Fibroblast of skin of right quadriceps (primary cell): ENCODE measurements at regions not wholly inside any gene's neighbourhood (a gene's known extent, or its start where the extent isn't known, plus 50 kb on each side); places are given as distances from the start of the nearest gene placed in this dataset.
"Not testable (repeated sequence)": the region's sequence is repeated elsewhere in the genome, so short reads cannot be mapped to it uniquely, and the experiment has no call there.

Experiments used
- DNase-seq: peaks from one replicate; pipeline ENCODE4 v3.0.0-alpha.2; 2013

DNA sequence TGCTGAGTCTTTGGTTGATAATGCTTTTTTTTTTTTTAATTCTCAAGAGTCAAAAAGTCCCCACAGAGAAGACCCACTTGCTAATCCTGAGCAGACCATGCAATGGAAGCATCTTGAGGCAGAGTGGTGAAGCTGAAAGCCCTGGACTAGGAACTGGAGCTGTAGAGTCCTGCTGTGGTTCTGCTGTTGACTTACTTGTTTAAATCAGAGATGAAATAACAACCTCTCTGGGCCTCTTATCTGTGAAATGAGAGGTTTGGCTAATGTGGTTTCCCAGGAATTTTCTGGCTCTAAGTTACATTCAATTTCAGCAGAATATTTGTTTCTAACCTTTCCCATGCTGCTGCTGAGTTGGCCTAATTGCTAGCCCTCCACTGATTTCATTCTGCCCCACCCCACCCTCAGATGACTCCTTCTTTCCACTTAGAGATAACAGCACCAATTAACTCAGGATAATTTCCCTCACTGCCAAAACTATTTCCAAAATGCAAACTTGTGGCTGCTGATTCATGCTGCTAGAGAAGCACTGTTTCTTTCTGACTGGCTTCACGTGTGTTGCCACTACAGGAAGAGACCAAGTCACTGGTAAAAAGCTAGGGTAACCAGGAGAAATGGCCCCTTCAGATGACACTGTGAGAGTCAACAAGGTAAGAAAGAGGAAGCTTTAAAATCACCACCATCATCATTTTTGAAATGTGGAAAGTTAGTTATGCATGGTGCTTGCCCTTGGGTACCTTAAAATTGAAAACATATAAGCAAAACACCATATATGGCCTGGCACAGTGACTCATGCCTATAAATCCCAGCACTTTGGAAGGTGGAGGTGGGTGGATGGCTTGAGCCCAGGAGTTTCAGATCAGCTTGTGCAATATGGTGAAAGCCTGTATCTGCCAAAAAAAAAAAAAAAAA lies 326.4 kb downstream of the DCHS2 start:
- DNase-seq, result peak; percentile 99

DNA sequence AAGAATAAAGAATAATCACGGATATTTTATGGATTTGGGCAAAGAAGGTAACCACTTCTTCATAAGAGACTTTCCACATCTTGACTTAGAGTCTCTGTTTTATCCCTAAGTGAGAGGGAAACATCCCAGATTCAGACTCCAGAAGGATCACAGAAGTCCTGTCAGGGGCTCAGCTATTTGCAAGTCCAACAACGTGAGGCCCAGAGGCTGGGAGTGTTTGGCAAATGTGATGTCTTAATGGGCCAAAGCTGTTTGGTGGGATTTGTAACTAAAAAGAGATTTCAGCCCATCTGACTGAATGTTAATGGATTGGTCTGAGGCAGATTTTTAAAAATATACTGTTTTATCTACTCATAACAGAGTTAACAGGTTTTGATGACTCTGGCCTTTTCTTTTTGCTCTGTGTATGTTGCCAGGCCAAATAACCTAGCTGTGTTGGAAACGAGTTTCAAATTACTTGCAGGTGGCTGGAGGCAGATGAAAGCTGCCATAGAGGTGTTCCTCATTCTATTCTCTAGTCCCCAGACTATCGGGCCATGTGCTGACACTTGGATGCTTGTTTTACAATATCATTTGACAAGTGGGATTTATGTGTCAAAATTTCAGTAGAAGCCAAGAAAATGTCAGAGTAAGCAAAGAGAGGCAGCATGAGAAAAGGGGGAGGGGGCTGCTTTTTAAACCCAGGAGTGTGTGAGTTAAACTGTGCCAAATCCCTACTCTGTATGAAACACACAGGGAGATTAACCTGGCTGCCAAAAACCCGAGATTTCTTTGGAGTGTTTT lies 330.9 kb downstream of the DCHS2 start:
- no peak for DNase-seq

DNA sequence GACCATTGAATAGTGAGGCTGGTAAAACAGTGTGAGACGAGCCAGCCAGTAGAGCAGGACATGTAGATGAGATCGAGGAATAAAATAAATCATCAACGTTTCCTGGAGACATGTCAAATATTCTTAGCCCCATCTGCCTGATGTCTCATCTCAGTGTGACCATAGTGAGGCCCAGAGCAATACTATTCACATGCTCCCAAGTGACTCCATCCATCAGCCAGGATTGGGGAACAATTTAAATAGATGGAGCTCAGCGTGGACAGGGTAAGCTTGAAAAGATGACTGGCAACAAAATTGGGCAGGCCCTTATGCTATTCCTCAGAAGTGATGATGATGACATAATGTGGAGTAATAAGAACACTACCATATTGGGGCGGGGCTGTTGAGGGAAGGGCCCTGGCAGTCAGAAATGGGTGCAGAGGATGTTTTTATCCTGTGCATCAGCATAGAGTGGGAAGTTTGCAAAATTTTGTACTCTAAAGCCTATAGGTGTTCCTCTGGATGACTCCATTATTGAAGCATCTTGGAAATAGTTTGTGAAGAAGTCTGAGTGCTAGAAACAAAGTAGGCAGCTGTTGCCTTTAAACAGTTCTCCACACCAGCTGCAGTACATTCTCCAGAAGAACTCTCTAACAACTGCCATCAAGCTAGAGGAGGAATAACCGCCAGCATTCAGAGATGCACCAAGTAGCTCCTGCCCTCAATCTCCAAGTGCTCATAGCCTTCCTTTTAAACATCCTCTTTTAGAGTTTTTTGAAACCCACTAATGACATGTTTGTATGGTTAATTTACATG lies 333.0 kb downstream of the DCHS2 start:
- no peak for DNase-seq

DNA sequence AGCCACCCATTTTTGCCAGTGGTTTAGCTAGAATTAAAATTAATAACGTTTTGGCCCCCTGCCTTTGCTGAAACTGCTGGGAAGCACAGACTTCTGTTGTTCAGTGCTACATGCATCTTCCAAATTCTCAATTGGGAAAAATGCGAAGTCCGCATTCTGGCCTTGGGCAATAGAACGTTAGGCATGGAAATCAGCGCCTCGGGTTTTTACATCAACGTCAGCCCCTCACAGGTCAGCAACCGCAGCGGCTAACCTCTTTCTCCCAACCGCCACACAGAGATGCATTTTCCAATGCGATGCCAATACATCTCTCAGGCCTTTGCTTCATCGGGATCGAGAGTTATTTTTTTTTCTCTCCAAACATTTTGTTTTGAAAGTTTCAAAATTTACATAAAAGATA lies 339.1 kb downstream of the DCHS2 start:
- no peak for DNase-seq

DNA sequence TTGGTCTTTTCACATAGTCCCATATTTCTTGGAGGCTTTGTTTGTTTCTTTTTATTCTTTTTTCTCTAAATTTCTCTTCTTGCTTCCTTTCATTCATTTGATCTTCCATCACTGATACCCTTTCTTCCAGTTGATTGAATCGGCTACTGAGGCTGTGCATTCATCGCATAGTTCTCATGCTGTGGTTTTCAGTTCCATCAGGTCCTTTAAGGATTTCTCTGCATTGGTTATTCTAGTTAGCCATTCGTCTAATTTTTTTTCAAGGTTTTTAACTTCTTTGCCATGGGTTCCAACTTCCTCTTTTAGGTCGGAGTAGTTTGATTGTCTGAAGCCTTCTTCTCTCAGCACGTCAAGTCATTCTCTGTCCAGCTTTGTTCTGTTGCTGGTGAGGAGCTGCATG lies 342.4 kb downstream of the DCHS2 start:
- DNase-seq, result not testable (repeated sequence)

DNA sequence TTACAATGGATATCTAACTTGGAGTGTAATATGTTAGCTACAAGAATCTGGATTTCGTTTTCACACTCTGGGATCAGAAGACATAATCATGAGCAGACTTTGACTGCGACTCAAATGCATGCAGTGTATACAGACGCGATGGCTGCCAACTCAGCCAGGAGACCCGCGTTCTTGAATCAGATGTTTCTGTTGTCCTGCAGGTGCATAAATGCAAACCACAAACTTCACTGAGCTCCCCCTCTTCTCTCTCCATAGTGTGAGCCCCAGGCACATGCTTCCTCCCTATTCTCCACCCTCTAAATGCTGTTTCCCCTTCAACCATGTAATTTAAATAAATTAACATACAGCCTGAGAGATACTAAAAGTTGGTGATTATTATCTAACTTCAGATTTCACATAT lies 347.9 kb downstream of the DCHS2 start:
- DNase-seq, result no peak

DNA sequence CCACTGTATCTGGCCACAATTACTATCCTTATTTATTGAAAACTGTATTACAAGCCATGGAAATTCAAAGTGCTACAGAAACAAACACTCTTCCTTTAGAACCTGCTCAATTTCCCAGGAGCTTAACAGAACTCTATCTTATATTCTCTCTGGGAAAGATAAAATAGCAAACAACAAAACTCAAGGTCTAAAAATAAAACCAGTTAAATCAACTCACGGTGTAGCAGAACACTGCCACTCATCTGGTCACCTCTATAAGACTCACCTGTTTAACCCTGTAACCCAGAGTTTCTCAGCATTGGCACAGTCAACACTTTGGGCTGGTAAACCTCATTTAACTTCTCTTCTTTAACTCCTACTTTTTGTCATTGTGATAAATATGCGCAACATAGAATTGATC lies 348.9 kb downstream of the DCHS2 start:
- DNase-seq, result no peak

DNA sequence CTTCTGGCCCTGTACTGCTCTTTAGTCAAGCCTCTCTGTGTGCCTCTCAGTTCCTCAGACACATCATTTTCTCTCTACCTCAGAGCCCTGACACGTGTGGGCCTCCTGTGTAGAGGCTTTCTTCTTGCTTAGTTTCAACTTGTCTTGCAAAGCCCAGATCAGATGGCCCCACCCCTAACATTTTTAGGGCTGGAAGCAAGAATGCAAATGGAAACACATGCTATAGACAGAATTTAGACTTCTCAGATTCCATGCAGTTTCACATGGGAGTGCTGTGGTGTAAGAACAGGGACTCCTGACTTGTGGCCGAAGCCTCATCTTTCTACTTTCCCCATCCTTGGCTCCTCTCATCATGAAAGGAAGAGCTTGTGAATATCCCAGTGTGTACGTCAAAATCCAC lies 350.7 kb downstream of the DCHS2 start:
- no peak for DNase-seq

DNA sequence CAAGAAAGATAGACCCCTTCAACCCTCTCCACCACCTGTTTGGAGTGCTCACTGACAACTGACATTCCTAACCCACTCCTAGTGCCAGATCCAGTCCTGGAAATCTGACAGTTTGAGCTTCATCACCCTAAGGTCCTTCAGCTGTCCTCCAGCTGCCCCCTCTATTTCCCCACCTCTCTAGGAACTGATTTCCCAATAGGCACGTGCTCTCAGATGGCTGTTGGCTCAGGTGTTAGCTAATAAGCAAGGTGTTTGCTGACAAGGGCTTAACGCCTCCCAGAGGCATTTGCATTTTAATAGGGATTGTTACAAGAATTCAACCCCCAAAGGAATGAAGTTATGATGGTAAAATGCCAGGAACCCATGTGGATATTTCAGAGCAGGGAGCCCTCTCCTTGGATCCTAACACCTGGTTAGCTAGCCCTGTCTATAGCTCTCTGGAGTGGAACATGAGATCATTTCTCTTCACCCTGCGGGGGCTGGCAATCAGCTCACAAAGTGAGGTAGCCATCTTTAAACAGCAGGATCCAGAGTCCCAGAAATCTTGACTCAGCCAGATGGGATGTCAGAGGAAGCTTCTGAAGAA lies 348.5 kb upstream of the SFRP2 start:
- no peak for DNase-seq

DNA sequence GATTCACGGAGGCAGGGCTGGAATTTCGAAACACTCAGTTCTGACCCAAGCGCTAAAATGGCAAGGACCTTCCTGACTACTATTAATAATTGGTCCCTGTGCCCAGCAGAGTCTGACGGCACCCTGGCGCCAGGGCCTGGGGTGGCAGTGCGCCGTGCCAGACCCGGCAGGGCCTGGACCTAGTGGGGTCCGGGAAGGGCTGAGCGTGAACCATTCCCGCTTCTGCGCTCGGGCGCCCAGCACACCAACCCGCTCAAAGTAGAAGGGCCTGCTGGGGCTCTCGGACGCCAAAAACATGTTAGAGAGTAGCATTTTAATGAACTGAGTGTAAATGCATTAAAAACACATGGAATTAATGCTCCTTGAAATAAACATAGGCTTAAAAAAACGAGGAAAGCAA lies 346.7 kb upstream of the SFRP2 start:
- DNase-seq, result no peak

DNA sequence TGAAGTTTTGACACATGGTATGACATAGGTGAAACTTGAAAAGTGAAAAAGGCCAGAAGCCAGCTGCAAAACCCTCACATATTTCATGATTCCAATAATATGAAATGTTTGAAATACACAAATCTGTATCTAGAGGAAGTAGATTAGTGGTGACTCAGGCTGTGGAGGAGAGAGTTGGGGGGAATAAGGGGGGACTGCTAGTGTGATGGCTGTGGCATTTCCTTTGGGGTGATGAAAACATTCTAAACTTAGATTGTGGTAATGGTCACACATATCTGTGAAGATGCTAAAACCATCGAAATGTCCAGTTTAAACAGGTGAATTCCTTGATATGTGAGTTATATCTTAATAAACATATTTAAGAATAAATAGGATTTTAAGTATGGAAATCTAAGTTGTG lies 343.5 kb upstream of the SFRP2 start:
- DNase-seq, result peak; percentile 32

DNA sequence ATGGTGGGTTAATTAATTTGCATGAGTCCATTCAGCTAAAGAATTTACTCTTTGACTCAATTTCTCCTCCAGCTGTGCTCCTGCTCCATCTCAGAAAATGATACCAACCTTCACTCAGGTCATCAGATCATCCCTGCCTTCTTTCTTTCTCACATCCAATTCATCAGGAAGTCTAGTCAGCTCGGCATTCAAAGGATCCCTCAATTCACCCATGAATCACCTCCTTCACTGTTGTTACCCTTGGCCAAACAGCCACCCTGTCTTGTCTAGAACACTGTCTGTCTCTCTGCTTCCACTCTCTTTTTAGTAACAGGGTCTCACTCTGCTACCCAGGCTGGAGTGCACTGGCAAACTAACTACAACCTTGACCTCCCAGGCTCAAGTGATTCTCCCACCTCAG lies 337.4 kb upstream of the SFRP2 start:
- DNase-seq, result no peak

DNA sequence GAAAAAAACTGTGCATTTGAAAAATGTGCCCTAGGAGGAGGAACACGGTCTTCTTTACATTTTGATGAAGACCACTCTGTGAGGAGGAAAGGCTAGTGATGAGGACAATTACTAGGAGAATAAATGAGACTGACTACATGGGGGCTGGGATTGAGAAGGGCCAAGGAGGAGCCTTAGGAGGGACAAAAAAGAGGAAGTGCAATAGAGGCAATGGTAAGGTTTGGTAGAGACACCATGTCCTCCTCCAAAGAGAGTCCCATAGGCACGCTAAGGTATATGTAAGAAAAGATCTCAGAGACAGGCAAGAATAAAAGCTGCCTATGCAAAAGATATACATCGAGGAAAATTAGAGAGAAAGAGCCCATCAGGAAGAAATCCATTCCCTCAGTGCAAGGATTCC lies 336.5 kb upstream of the SFRP2 start:
- DNase-seq, result no peak

DNA sequence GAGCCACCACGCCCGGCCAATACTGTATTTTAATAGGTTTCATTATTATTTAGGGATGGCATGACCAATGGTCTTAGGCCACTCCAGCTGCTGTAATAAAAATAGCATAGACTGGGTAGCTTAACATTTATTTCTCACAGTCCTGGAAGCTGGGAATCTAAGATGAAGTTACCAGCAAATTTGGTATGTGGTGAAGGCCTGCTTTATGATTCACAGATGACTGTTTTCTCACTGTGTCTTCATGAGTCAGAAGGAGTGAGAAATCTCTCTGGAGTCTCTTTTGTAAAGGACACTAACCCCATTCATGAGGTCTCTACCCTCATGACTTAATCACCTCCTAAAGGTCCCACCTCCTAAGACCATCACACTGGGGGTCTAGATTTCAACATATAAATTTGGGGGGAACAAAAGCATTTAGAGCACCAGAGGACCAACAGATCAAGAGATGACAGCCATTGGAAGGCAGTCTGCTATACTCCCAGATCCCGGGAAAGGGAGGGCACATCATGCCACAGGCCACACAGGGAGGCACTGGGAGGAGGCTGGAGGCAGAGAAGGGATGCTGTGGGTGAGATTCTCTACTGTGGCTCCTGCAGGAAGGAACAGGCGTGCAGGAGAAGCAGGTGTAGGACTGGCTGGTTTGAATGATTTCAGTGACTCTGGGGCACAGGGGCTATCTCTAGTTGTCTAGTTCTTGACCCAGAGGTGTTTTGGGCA lies 335.8 kb upstream of the SFRP2 start:
- DNase-seq, result peak; percentile 90

DNA sequence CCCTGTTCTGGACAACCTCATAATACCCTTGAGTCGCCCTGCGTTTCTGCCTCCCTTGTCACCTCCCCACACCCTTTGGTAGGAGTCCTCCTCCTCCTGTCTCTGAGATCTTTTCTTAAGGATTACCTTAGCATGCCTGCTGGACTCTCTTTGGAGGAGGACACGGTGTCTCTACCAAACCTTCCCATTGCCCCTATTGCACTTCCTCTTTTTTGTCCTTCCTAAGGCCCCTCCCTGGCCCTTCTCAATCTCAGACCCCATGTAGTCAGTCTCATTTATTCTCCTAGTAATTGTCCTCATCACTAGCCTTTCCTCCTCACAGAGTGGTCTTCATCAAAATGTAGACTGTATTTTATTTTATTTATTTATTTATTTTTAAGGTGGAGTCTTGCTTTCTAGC lies 335.0 kb upstream of the SFRP2 start:
- DNase-seq, result no peak

DNA sequence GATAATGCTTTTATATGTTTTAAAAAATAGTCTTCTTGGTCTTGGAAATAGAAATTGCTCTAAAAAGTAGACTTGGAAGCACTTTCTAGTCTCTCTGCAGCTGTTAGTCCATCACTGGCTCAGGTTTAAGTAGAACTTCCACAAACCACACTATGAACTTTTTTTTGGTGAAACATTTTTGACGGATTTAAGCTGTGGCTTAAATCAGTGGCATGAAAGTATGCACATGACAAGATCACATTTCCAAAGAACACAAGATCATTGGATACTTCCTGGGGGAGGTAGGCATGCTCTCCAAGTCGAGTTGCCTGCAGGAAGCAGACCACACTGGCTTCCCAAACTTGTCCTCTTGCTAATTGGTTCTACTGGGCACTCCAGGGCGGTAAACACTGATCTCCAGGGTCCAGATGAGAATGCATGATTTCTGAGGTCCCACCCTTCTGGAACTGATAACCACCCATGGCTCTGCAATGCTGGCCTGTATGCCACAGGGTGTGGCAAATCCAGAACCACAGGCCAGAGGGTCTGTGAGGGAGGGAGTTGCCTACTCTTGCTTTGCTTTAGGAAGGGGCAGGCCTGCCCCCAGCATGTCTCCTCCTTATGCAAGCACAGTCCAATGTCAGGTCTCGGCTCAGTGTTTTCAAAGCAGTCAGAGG lies 331.9 kb upstream of the SFRP2 start:
- no peak for DNase-seq

DNA sequence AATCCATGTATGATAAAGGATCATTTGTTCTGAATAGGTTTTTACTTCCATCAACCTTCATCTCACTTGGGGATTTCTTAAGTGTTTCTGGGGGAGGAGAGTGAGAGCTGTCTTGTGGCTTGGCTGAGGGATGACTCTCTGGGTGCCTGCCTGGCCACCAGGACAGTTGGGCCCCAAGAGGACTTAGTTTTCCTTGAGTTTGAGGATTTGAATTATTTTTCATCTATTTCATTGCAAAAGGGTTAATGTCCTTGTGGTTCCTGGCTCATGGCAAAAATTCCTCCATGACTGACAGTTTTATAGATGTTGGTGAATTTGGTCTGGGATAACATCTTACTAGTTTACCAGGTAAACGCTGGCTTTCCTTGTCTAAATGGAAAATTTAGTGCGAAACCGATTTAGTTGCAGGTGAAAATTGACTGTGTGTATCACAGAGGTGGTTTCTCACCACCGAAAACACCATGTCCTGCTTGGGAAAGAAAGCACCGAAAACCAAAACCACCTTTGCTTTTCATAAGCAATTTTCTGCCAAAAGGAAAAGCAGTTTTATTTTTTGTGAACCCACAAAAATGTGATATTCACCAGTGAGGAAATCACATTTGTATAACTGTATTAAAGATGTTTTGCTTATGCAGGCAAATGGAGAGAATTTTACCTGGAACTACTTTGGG lies 331.3 kb upstream of the SFRP2 start:
- DNase-seq, result peak; percentile 23

DNA sequence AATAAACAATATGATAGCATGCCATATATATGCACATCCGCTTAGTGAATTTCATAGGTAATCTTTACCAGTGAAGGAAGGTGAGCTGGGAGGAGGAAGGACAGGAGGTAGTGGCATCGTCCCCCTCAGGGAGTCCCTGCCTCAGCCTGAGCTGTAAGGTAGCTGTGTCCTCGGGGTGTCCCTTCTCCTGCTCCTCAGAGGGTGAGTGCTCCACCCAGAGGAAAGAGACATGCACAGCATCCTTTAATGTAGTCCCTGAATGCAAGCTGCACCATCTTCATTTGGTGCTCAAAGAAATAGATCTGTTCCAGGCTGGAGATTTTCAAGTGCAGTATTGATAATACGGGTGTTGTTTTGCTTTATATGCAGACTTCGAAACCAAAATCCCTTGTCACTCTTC lies 330.4 kb upstream of the SFRP2 start:
- no peak for DNase-seq

DNA sequence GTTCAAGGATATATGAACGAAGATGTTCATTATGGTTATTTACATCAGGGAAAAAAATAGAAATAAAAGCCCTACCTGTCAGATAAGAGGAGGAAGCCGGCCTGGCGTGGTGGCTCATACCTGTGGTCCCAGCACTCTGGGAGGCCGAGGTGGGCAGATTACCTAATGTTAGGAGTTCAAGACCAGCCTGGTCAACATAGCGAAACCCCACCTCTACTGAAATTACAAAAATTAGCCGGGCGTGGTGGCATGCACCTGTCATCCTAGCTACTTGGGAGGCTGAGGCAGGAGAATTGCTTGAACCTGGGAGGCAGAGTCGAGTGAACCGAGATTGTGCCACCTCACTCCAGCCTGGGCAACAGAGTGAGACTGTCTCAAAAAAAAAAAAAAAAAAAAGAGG lies 328.8 kb upstream of the SFRP2 start:
- not testable (repeated sequence) for DNase-seq

DNA sequence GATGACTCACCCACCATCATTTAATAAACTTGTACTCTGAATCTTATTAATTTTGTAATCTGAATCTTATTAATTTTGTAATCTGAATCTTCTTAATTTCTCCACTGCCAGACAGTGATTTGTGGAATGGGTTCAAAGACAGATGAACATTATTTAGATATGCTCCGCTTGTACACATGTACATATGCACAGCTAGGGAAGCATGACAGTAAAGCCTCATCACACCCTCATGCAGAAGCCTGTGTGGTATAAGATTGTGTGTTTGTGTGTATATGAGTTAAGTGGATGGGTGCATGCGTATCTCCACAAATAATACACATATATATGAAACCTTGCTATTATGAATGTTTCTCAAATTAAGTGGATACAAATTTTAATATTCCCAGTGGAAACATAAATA lies 318.5 kb upstream of the SFRP2 start:
- no peak for DNase-seq

DNA sequence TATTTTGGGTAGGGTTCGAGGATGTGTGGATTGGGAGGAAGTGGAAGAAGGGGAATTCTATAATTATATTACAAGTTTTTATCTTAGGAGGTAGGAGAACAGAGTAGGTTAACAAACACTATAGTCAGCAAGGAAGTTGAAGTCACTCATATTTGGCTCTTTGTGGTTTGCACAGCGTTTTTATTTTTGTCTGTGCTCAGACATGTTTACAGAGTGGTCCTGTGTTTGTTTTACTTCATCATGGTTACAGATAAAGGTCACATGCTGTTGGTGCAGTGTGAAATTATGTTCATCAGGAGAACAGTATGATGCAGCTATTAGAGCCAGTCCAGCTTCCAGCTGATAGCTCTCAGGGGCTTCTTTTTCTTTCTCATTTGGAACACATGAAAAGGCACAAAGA lies 299.9 kb upstream of the SFRP2 start:
- no peak for DNase-seq
